HEK293 (cell line): ENCODE measurements at regions not wholly inside any gene's neighbourhood (a gene's known extent, or its start where the extent isn't known, plus 50 kb on each side); places are given as distances from the start of the nearest gene placed in this dataset.

Experiments used
- CTCF ChIA-PET: fragments of 350-600 bp; formaldehyde crosslinking; extraction: SDS; loops from one replicate; lab custom pipeline; 2021; ENCODE audit warnings: antibody characterized with exemption; lab: Yijun Ruan, JAX
- POLR2A ChIA-PET: fragments of 300-600 bp; formaldehyde crosslinking; extraction: SDS; loops from one replicate; lab custom pipeline; 2020; ENCODE audit warnings: antibody characterized with exemption, inconsistent platforms; lab: Yijun Ruan, JAX
- H3K27ac ChIP-seq: fragments of 200-500 bp; sonication (Bioruptor generic); 2 replicates; pipeline ENCODE4 v1.5.1; 2014; ENCODE audit warnings: low read depth, low read length, control low read depth, inconsistent platforms; ENCODE audit errors: extremely low read depth
- H3K36me3 ChIP-seq, 2 experiments: fragments of 200-500 bp in 1 of 2; sonication (Bioruptor generic) in 1 of 2; 1 replicate in 1 of 2; 2 replicates in 1 of 2; pipeline ENCODE4 v1.5.1; 2014 to 2017; ENCODE audit warnings: inconsistent platforms in 2 of 2, low read length in 2 of 2; ENCODE audit not compliant: control insufficient read depth in 2 of 2, insufficient read depth in 1 of 2
- H3K4me1 ChIP-seq: fragments of 200-500 bp; sonication (Bioruptor generic); 2 replicates; pipeline ENCODE4 v1.5.1; 2014; ENCODE audit warnings: mild to moderate bottlenecking, low read length, inconsistent platforms; ENCODE audit not compliant: control insufficient read depth, insufficient read depth
- H3K4me3 ChIP-seq: 2 replicates; pipeline ENCODE4 v1.5.1; 2011; ENCODE audit warnings: low read depth, mild to moderate bottlenecking, control low read depth, low read length, moderate library complexity
- H3K9me3 ChIP-seq: fragments of 200-500 bp; sonication (Bioruptor generic); 2 replicates; pipeline ENCODE4 v1.5.1; 2014; ENCODE audit warnings: low read depth, low read length, inconsistent platforms; ENCODE audit not compliant: control insufficient read depth, insufficient read depth
- GLIS1 ChIP-seq: fragments of 450-650 bp; formaldehyde crosslinking; IDR thresholded peaks from 2 replicates; pipeline ENCODE4 v1.5.1; 2016; ENCODE audit warnings: missing biosample characterization, missing genetic modification characterization
- SCRT2 ChIP-seq: fragments of 450-650 bp; formaldehyde crosslinking; IDR thresholded peaks from 2 replicates; pipeline ENCODE4 v1.5.1; 2016; ENCODE audit warnings: missing biosample characterization, missing genetic modification characterization
- ZFP41 ChIP-seq: fragments of 450-650 bp; formaldehyde crosslinking; IDR thresholded peaks from 2 replicates; pipeline ENCODE4 v1.5.1; 2016; ENCODE audit warnings: missing biosample characterization, missing genetic modification characterization, borderline replicate concordance
- ZIC2 ChIP-seq: fragments of 450-650 bp; formaldehyde crosslinking; IDR thresholded peaks from 2 replicates; pipeline ENCODE4 v1.5.1; 2016; ENCODE audit warnings: missing biosample characterization, missing genetic modification characterization
- ZNF202 ChIP-seq: fragments of 450-650 bp; formaldehyde crosslinking; IDR thresholded peaks from 2 replicates; pipeline ENCODE4 v1.5.1; 2016; ENCODE audit warnings: missing biosample characterization, missing genetic modification characterization, borderline replicate concordance
- ZNF248 ChIP-seq: fragments of 450-650 bp; formaldehyde crosslinking; IDR thresholded peaks from 2 replicates; pipeline ENCODE4 v1.5.1; 2017; ENCODE audit warnings: missing biosample characterization, missing genetic modification characterization
- ZNF274 ChIP-seq, 2 experiments: fragments of 200-500 bp in 1 of 2; fragments of 450-650 bp in 1 of 2; sonication (Bioruptor generic) in 1 of 2; formaldehyde crosslinking in 1 of 2; IDR thresholded peaks; 2 replicates each; pipeline versions ENCODE4 v1.5.1 to v1.6.1; 2014 to 2016; ENCODE audit warnings: borderline replicate concordance in 1 of 2, inconsistent platforms in 1 of 2, low read length in 1 of 2, missing biosample characterization in 1 of 2, missing genetic modification characterization in 1 of 2
- ZNF391 ChIP-seq: fragments of 450-650 bp; formaldehyde crosslinking; IDR thresholded peaks from 2 replicates; pipeline ENCODE4 v1.5.1; 2016; ENCODE audit warnings: low read depth, missing biosample characterization, missing genetic modification characterization, borderline replicate concordance
- ZNF561 ChIP-seq: fragments of 450-650 bp; IDR thresholded peaks from 2 replicates; pipeline ENCODE4 v1.5.1; 2018; ENCODE audit warnings: missing biosample characterization, missing genetic modification characterization, borderline replicate concordance
- ZNF585B ChIP-seq: fragments of 450-650 bp; formaldehyde crosslinking; IDR thresholded peaks from 2 replicates; pipeline ENCODE4 v1.5.1; 2016; ENCODE audit warnings: missing biosample characterization, missing genetic modification characterization
- ZNF623 ChIP-seq: fragments of 450-650 bp; formaldehyde crosslinking; IDR thresholded peaks from 2 replicates; pipeline ENCODE4 v1.5.1; 2016; ENCODE audit warnings: missing biosample characterization, missing genetic modification characterization
- ZNF664 ChIP-seq: fragments of 450-650 bp; formaldehyde crosslinking; IDR thresholded peaks from 2 replicates; pipeline ENCODE4 v1.5.1; 2016; ENCODE audit warnings: missing biosample characterization, missing genetic modification characterization
- ZNF707 ChIP-seq: fragments of 450-650 bp; formaldehyde crosslinking; IDR thresholded peaks from 2 replicates; pipeline ENCODE4 v1.5.1; 2016; ENCODE audit warnings: missing biosample characterization, missing genetic modification characterization
- TF ChIP-seq, protein P1 (sequence below): fragments of 450-650 bp; formaldehyde crosslinking; IDR thresholded peaks from 2 replicates; pipeline ENCODE4 v1.5.1; 2016; ENCODE audit warnings: missing biosample characterization, missing genetic modification characterization
- TF ChIP-seq, protein P2 (sequence below): fragments of 450-650 bp; formaldehyde crosslinking; IDR thresholded peaks from 2 replicates; pipeline ENCODE4 v1.5.1; 2016; ENCODE audit warnings: missing biosample characterization, missing genetic modification characterization
- TF ChIP-seq, protein P3 (sequence below): fragments of 450-650 bp; formaldehyde crosslinking; IDR thresholded peaks from 2 replicates; pipeline ENCODE4 v1.5.1; 2017; ENCODE audit warnings: missing biosample characterization, mild to moderate bottlenecking, missing genetic modification characterization, moderate library complexity
- TF ChIP-seq, protein P4 (sequence below): fragments of 450-650 bp; formaldehyde crosslinking; IDR thresholded peaks from 2 replicates; pipeline ENCODE4 v1.5.1; 2017; ENCODE audit warnings: missing biosample characterization, missing genetic modification characterization

DNA sequence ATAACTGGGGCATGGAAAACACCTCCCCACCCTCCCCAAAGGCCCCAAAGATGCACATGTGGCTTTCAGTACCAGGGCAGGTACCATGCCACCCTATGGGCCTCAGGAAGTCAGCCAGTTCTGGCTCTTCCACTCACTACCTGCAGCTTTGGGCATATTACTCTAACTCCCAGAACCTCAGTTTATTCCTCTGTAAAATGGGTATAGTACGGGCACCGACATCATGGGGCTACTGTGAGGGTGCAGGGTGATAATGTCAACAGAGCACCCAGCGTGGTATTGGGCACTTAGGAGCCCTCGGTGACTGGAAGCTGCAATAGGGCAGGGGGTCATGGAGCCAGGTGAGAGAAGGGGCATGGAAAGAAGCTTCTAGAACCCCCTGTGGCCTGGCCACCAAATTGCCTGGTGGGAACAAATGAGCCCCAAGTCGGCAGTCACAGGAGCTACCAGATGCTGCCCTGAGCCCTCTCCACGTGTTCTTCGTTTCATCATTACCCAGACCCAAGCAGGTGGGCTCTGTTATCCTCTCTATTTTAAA lies 512.1 kb downstream of the SHQ1 start:
- ChIA-PET CTCF (interaction anchor here (0.5 to 0.9 kb wide), 2 partner anchors 47 to 56 kb away, joined by 3 to 4 read pairs; no protein-coding TSS in a partner anchor), POLR2A (no interaction called here)
- Histone ChIP-seq H3K4me1 (no peaks in the 10 kb centered on the region), H3K27ac (no peak overlapping the region), H3K9me3 (no peaks in the 10 kb centered on the region), H3K4me3 (no peak overlapping the region), H3K36me3 (no peaks in the 10 kb centered on the region)
- TF ChIP-seq ZNF561 (tag by site-specific recombination): no peak
- no peak for TF ChIP-seq ZNF585B (tag by site-specific recombination)
- TF ChIP-seq ZNF391 (tag by site-specific recombination): no peak
- TF ChIP-seq ZNF248 (tag by site-specific recombination): no peak
- TF ChIP-seq, protein P1, sequence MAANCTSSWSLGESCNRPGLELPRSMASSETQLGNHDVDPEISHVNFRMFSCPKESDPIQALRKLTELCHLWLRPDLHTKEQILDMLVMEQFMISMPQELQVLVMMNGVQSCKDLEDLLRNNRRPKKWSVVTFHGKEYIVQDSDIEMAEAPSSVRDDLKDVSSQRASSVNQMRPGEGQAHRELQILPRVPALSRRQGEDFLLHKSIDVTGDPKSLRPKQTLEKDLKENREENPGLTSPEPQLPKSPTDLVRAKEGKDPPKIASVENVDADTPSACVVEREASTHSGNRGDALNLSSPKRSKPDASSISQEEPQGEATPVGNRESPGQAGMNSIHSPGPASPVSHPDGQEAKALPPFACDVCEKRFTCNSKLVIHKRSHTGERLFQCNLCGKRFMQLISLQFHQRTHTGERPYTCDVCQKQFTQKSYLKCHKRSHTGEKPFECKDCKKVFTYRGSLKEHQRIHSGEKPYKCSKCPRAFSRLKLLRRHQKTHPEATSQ (tag by site-specific recombination): no peak
- no peak for TF ChIP-seq ZNF664
- no peak for TF ChIP-seq ZNF202 (tag by site-specific recombination)
- TF ChIP-seq, protein P2, sequence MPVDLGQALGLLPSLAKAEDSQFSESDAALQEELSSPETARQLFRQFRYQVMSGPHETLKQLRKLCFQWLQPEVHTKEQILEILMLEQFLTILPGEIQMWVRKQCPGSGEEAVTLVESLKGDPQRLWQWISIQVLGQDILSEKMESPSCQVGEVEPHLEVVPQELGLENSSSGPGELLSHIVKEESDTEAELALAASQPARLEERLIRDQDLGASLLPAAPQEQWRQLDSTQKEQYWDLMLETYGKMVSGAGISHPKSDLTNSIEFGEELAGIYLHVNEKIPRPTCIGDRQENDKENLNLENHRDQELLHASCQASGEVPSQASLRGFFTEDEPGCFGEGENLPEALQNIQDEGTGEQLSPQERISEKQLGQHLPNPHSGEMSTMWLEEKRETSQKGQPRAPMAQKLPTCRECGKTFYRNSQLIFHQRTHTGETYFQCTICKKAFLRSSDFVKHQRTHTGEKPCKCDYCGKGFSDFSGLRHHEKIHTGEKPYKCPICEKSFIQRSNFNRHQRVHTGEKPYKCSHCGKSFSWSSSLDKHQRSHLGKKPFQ (tag by site-specific recombination): no peak
- no peak for TF ChIP-seq ZNF274 (IDR thresholded peaks at IDR 0.05; ENCODE audit: low read length)
- no peak for TF ChIP-seq ZNF274 (tag by site-specific recombination; IDR thresholded peaks at IDR 0.05; ENCODE audit: borderline replicate concordance)
- no peak for TF ChIP-seq ZNF623 (tag by site-specific recombination)
- TF ChIP-seq ZNF707 (tag by site-specific recombination): no peak
- TF ChIP-seq SCRT2 (tag by site-specific recombination): no peak
- TF ChIP-seq, protein P3, sequence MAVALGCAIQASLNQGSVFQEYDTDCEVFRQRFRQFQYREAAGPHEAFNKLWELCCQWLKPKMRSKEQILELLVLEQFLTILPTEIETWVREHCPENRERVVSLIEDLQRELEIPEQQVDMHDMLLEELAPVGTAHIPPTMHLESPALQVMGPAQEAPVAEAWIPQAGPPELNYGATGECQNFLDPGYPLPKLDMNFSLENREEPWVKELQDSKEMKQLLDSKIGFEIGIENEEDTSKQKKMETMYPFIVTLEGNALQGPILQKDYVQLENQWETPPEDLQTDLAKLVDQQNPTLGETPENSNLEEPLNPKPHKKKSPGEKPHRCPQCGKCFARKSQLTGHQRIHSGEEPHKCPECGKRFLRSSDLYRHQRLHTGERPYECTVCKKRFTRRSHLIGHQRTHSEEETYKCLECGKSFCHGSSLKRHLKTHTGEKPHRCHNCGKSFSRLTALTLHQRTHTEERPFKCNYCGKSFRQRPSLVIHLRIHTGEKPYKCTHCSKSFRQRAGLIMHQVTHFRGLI (tag by site-specific recombination): no peak
- TF ChIP-seq, protein P4, sequence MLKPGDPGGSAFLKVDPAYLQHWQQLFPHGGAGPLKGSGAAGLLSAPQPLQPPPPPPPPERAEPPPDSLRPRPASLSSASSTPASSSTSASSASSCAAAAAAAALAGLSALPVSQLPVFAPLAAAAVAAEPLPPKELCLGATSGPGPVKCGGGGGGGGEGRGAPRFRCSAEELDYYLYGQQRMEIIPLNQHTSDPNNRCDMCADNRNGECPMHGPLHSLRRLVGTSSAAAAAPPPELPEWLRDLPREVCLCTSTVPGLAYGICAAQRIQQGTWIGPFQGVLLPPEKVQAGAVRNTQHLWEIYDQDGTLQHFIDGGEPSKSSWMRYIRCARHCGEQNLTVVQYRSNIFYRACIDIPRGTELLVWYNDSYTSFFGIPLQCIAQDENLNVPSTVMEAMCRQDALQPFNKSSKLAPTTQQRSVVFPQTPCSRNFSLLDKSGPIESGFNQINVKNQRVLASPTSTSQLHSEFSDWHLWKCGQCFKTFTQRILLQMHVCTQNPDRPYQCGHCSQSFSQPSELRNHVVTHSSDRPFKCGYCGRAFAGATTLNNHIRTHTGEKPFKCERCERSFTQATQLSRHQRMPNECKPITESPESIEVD (tag by site-specific recombination): no peak

DNA sequence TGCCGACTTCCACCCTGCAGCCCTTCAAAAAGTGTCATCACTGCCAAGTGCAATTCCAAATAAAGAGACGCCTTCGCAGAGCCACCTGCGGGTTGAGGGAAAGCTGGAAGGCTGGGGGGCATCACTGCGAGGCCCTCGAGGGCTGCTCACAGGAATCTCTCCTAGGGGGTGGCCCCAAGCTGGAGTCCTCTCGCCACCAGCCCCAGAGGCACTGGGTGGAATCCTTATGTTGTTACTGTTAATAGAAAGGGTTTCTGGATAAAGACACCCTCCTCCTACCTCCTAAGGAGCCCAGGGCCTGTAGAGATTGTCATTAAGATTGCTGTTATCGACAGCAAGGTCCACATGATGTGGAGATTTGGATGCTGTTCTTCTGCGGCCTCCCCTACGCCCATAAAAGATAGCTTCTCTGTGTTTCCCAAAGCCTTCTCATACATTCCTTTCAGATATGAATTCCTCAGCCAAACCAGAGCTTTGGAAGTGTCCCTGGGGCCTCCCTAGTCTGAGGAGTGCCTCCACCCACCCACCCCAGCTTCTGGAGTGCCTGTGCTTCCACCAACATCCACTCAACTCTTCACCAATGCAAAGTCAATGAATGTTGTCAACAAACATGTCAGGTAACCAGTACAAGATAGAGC lies 512.7 kb downstream of the SHQ1 start:
- Histone ChIP-seq H3K4me3 (no peak overlapping the region), H3K36me3 (no peaks in the 10 kb centered on the region), H3K4me1 (no peaks in the 10 kb centered on the region), H3K9me3 (no peaks in the 10 kb centered on the region), H3K27ac (no peak overlapping the region)
- ChIA-PET CTCF (interaction anchor here (0.9 kb wide), 1 partner anchor 57 kb away, joined by 4 read pairs; no protein-coding TSS in a partner anchor), POLR2A (no interaction called here)
- TF ChIP-seq ZIC2: peak; percentile 32; the same call in 1 of the 2 replicates
- no peak for TF ChIP-seq ZFP41 (tag by site-specific recombination)
- TF ChIP-seq GLIS1 (tag by site-specific recombination): peak; percentile 20; the same call in 1 of the 2 replicates
